ENCODE measurements at regions not wholly inside any gene's neighbourhood (a gene's known extent, or its start where the extent isn't known, plus 50 kb on each side); places are given as distances from the start of the nearest gene placed in this dataset.

- H3K27me3 ChIP-seq (replicated peaks in 1 of 4; ENCODE audit: control insufficient read depth in 3 of 4, extremely low read depth in 1 of 4, insufficient read depth in 3 of 4, low read length in 3 of 4) = no peaks in the 10 kb centered on the region
- no peak overlapping the region for H2BK15ac ChIP-seq (ENCODE audit: low read length)
- H3K56ac ChIP-seq (replicated peaks; ENCODE audit: insufficient read length, low read depth, low read length) = no peak overlapping the region
- POLR2A ChIA-PET (ENCODE audit: partially characterized antibody) = interaction anchor here (1.7 kb wide), 1 partner anchor 132 kb away, joined by 3 read pairs; the partner anchor contains the start of gene SESN3
- FAIRE-seq (peak; percentile 89), DNase-seq (ENCODE audit: low read depth in 1 of 2, low spot score in 2 of 2) (no peak)
- peaks cover 9 to 18% (median 13%) of the 10 kb centered on the region in 4 experiments; a peak in 6 of 7 replicates for H3K4me1 ChIP-seq (replicated peaks in 1 of 4; ENCODE audit: control insufficient read depth in 3 of 4, insufficient read depth in 4 of 4, low read length in 3 of 4)
- no peak overlapping the region for H2BK120ac ChIP-seq (replicated peaks; ENCODE audit: low read depth, low read length)
- no peak overlapping the region for H3K27ac ChIP-seq (ENCODE audit: low read depth, low read length)
- no peaks in the 10 kb centered on the region for H3K36me3 ChIP-seq (ENCODE audit: control insufficient read depth in 2 of 4, insufficient read depth in 4 of 4, low read length in 3 of 4)
- H3K4ac ChIP-seq (replicated peaks; ENCODE audit: insufficient read length, low read depth, low read length) = no peak overlapping the region
- no peak overlapping the region for H2AFZ ChIP-seq (ENCODE audit: low read length)
- H3K4me3 ChIP-seq (ENCODE audit: extremely low read depth in 1 of 4, insufficient read depth in 2 of 4, low read depth in 3 of 4, low read length in 4 of 4) = no peak overlapping the region
- no peak overlapping the region for H4K5ac ChIP-seq (ENCODE audit: insufficient read length, low read depth, low read length)
- H2BK20ac ChIP-seq (ENCODE audit: low read length) = no peak overlapping the region
- no peak overlapping the region for H2BK12ac ChIP-seq (ENCODE audit: low read depth, low read length)
- H2BK5ac ChIP-seq (ENCODE audit: low read depth, low read length) = no peak overlapping the region
- no peak overlapping the region for H3K4me2 ChIP-seq (ENCODE audit: insufficient read depth in 1 of 2, low read depth in 2 of 2, low read length in 2 of 2)
- H2AK5ac ChIP-seq (ENCODE audit: low read depth, low read length) = no peak overlapping the region
- H3K9ac ChIP-seq (replicated peaks in 1 of 4; ENCODE audit: extremely low read depth in 1 of 4, low read depth in 3 of 4, low read length in 3 of 4) = no peak overlapping the region
- no peak overlapping the region for H3K18ac ChIP-seq (ENCODE audit: extremely low read depth, low read length)
- no peak overlapping the region for H3K14ac ChIP-seq (ENCODE audit: insufficient read length)
- 23% methylated on average over 8 of the region's 8 CpGs; no CpG with 5 or more reads in 1 of the 2 experiments for WGBS, 2 experiments (ENCODE audit: extremely low coverage in 1 of 2, insufficient coverage in 1 of 2, insufficient read length in 1 of 2, insufficient replicate concordance in 2 of 2, low coverage in 1 of 2, low lambda C conversion rate in 2 of 2, missing lambda C conversion rate in 1 of 2)
- no peak overlapping the region for H4K91ac ChIP-seq (replicated peaks; ENCODE audit: insufficient read length, low read length)
- no peaks in the 10 kb centered on the region for H4K20me1 ChIP-seq (replicated peaks in 1 of 2; ENCODE audit: control insufficient read depth in 1 of 2, insufficient read depth in 2 of 2, low read length in 2 of 2)
- H3K23me2 ChIP-seq (ENCODE audit: low read depth, low read length) = no peaks in the 10 kb centered on the region; the same call in 1 of the 2 replicates
- no peaks in the 10 kb centered on the region for H3K79me2 ChIP-seq (ENCODE audit: control insufficient read depth in 1 of 2, insufficient read depth in 2 of 2, low read length in 2 of 2)
- no peak overlapping the region for H3K23ac ChIP-seq (ENCODE audit: insufficient read length)
- TF ChIP-seq RAD21 (IDR thresholded peaks at IDR 0.05 in 1 of 2, conservative IDR thresholded peaks at IDR 0.05 in 1 of 2; ENCODE audit: low read depth in 2 of 2, low read length in 2 of 2) = peak; percentile 56 to 70
- peak; percentile 88 for TF ChIP-seq TCF12 (IDR thresholded peaks at IDR 0.05; ENCODE audit: low read depth, low read length)
- TF ChIP-seq SP2 (IDR thresholded peaks at IDR 0.05; ENCODE audit: low read length) = no peak
- TF ChIP-seq CTCF (IDR thresholded peaks at IDR 0.05; ENCODE audit: control extremely low read depth in 1 of 3, insufficient read depth in 1 of 3, low read depth in 1 of 3, low read length in 3 of 3) = peak; percentile 30 to 36 (median 32); a peak in 3 of 4 replicates
- TF ChIP-seq MAX (IDR thresholded peaks at IDR 0.05) = 0 out of 2 replicates have a peak, but pooled peaks have one; percentile 37
- no peak for TF ChIP-seq NANOG (IDR thresholded peaks at IDR 0.05; ENCODE audit: insufficient read depth, low read depth, low read length, poor library complexity, severe bottlenecking)
- CTCF ChIA-PET (ENCODE audit: partially characterized antibody) = interaction anchor here (0.7 to 1.3 kb wide), 5 partner anchors 12 to 342 kb away, joined by 3 to 4 read pairs (median 3); no protein-coding TSS in a partner anchor
- H3K79me1 ChIP-seq (ENCODE audit: low read depth, low read length) = no peaks in the 10 kb centered on the region
- H3K9me3 ChIP-seq (ENCODE audit: insufficient read depth in 2 of 2, low read depth in 1 of 2, low read length in 1 of 2) = no peaks in the 10 kb centered on the region
- H4K8ac ChIP-seq (ENCODE audit: extremely low read depth, insufficient read depth, low read length) = no peak overlapping the region
Measured at GRCh38 chr11:95363708-95364107, 132.7 kb upstream of the SESN3 start.
